Stimulated activated CD4-positive, alpha-beta T cell treated with anti-CD3 and anti-CD28 coated beads, Interleukin-15, amount 100 ng/mL, for 24 hours (primary cell): ENCODE measurements at regions not wholly inside any gene's neighbourhood (a gene's known extent, or its start where the extent isn't known, plus 50 kb on each side); places are given as distances from the start of the nearest gene placed in this dataset.

Experiments used
- DNase-seq: peaks from one replicate; pipeline ENCODE4 v3.0.0-alpha.2; 2020

- no peak for DNase-seq
Measured at GRCh38 chr7:424961-425793, 94.5 kb downstream of the PDGFA start.

GRCh38 chr7:425794-426188, 93.9 kb downstream of the PDGFA start:
- no peak for DNase-seq

GRCh38 chr7:426510-426909, 93.1 kb downstream of the PDGFA start:
- no peak for DNase-seq

- no peak for DNase-seq
Measured at GRCh38 chr7:427506-428103, 92.0 kb downstream of the PDGFA start.

- DNase-seq: no peak
Measured at GRCh38 chr7:428387-428786, 91.3 kb downstream of the PDGFA start.

GRCh38 chr7:428927-429827, 90.5 kb downstream of the PDGFA start:
- DNase-seq: no peak

GRCh38 chr7:429828-430180, 89.8 kb downstream of the PDGFA start:
- DNase-seq: no peak

- no peak for DNase-seq
Measured at GRCh38 chr7:431041-431440, 88.6 kb downstream of the PDGFA start.

- DNase-seq: no peak
Measured at GRCh38 chr7:431658-432111, 88.0 kb downstream of the PDGFA start.

GRCh38 chr7:432256-432655, 87.4 kb downstream of the PDGFA start:
- DNase-seq: no peak

GRCh38 chr7:432933-433332, 86.7 kb downstream of the PDGFA start:
- DNase-seq: no peak

GRCh38 chr7:433558-433957, 86.1 kb downstream of the PDGFA start:
- DNase-seq: no peak

GRCh38 chr7:434891-435629, 84.6 kb downstream of the PDGFA start:
- no peak for DNase-seq

GRCh38 chr7:435630-436366, 83.8 kb downstream of the PDGFA start:
- DNase-seq: peak; percentile 30

- DNase-seq: no peak
Measured at GRCh38 chr7:436367-437128, 83.1 kb downstream of the PDGFA start.

GRCh38 chr7:437329-438251, 82.1 kb downstream of the PDGFA start:
- DNase-seq: no peak

- no peak for DNase-seq
Measured at GRCh38 chr7:438361-438760, 81.3 kb downstream of the PDGFA start.

GRCh38 chr7:438916-439315, 80.7 kb downstream of the PDGFA start:
- DNase-seq: no peak

GRCh38 chr7:440059-440749, 79.4 kb downstream of the PDGFA start:
- no peak for DNase-seq
